22Rv1 (cell line): ENCODE measurements at regions not wholly inside any gene's neighbourhood (a gene's known extent, or its start where the extent isn't known, plus 50 kb on each side); places are given as distances from the start of the nearest gene placed in this dataset.

Experiments used
- H3K27ac ChIP-seq: fragments of 450-650 bp; 2 replicates; pipeline ENCODE4 v1.5.1; 2017
- ZFX ChIP-seq: fragments of 450-650 bp; IDR thresholded peaks from 2 replicates; pipeline ENCODE4 v1.6.1; 2017; ENCODE audit warnings: antibody characterized with exemption, borderline replicate concordance
- TF ChIP-seq, protein P1 (sequence below): fragments of 450-650 bp; IDR thresholded peaks from 2 replicates; pipeline ENCODE4 v1.5.1; 2017; ENCODE audit warnings: mild to moderate bottlenecking

- no peak for TF ChIP-seq ZFX
- TF ChIP-seq, protein P1, sequence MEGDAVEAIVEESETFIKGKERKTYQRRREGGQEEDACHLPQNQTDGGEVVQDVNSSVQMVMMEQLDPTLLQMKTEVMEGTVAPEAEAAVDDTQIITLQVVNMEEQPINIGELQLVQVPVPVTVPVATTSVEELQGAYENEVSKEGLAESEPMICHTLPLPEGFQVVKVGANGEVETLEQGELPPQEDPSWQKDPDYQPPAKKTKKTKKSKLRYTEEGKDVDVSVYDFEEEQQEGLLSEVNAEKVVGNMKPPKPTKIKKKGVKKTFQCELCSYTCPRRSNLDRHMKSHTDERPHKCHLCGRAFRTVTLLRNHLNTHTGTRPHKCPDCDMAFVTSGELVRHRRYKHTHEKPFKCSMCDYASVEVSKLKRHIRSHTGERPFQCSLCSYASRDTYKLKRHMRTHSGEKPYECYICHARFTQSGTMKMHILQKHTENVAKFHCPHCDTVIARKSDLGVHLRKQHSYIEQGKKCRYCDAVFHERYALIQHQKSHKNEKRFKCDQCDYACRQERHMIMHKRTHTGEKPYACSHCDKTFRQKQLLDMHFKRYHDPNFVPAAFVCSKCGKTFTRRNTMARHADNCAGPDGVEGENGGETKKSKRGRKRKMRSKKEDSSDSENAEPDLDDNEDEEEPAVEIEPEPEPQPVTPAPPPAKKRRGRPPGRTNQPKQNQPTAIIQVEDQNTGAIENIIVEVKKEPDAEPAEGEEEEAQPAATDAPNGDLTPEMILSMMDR = no peak
- no peak overlapping the region for H3K27ac ChIP-seq
Measured at GRCh38 chr9:86526021-86526420, 171.8 kb upstream of the TUT7 start.

GRCh38 chr9:86525182-86525581 is 171.0 kb upstream of the TUT7 start:
- TF ChIP-seq ZFX = no peak
- TF ChIP-seq, protein P1 = no peak
- H3K27ac ChIP-seq = no peak overlapping the region

DNA sequence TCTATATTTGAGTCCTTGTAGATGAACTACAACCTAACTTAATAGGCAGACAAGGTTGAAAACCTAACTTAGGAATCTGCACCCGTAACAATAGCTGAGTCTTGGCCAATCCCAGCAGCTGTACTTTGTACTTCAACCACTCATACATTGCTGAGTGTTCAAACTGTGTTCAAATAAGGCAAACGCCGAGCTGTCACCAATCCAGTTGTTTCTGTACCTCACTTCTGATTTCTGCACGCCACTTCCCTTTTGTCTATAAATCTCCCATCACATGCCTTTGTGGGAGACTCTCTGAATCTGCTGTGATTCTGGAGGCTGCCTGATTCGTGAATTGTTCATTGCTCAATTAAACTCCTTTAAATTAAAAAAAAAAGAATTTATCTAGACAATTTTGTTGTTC is 167.8 kb upstream of the TUT7 start:
- TF ChIP-seq, protein P1 = no peak
- no peak for TF ChIP-seq ZFX

DNA sequence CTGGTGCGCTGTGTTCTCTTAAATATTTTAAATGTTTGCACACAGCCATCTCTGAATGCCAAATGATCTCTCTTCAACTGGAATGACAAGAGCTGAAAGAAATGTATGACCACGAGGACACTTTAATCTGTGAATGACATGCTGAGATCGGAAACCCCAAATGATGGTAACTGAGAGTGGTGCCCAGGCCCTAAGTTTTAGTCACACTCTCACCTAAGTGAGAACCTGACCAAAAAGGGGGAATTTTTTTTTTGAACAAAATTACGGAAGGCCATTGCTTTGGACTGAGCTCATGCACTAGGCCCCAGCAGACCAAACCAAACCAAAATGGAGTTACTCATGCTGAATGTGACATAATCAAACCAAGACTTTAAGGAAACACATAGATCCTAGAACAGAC is 167.1 kb upstream of the TUT7 start:
- TF ChIP-seq, protein P1 = no peak
- no peak for TF ChIP-seq ZFX

More for the DNA sequence above, 167.8 kb upstream of the TUT7 start:
- no peak overlapping the region for H3K27ac ChIP-seq

DNA sequence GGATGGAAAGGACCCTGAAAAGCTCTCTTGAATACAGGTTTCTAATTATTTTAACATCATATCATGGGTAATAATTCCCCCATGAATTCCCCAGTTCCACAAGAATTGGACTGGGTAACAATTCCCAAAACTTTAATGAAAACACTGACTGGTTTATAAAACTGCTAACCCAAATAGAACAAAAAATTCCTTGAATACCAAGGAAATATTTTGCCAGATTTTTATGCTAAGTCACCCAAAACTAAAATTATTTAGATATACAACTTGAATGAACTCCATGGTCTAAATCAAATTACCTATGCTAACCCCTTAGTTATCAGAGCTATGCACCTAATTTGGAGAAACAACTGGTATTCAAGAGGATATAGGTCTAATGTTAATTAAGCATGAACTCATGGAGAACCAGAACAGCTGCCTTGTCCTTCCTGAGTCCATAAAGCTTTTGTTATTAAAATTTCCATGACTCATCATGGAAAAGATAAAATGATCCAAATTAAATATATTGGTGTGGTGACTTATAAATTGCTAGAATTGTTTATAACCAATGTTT is 164.9 kb upstream of the TUT7 start:
- TF ChIP-seq ZFX = no peak
- TF ChIP-seq, protein P1 = no peak
- H3K27ac ChIP-seq = no peak overlapping the region

More for the DNA sequence above, 167.1 kb upstream of the TUT7 start:
- no peak overlapping the region for H3K27ac ChIP-seq

- no peak overlapping the region for H3K27ac ChIP-seq
- TF ChIP-seq, protein P1 = no peak
- no peak for TF ChIP-seq ZFX
Measured at GRCh38 chr9:86517475-86517874, 163.3 kb upstream of the TUT7 start.

- TF ChIP-seq, protein P1 = no peak
- TF ChIP-seq ZFX = no peak
- no peak overlapping the region for H3K27ac ChIP-seq
Measured at GRCh38 chr9:86516564-86516963, 162.4 kb upstream of the TUT7 start.
